COLO668 (cell line): ENCODE measurements at regions not wholly inside any gene's neighbourhood (a gene's known extent, or its start where the extent isn't known, plus 50 kb on each side); places are given as distances from the start of the nearest gene placed in this dataset.
"Not testable (repeated sequence)": the region's sequence is repeated elsewhere in the genome, so short reads cannot be mapped to it uniquely, and the experiment has no call there.

Experiments used
- DNase-seq: peaks from one replicate; lab custom pipeline; 2025; ENCODE audit not compliant: unreplicated experiment; lab: John Stamatoyannopoulos, UW

GRCh38 chr10:65194126-65194525 is 1672.9 kb downstream of the REEP3 start:
- no peak for DNase-seq

GRCh38 chr10:65194555-65194954 is 1673.4 kb downstream of the REEP3 start:
- no peak for DNase-seq

DNA sequence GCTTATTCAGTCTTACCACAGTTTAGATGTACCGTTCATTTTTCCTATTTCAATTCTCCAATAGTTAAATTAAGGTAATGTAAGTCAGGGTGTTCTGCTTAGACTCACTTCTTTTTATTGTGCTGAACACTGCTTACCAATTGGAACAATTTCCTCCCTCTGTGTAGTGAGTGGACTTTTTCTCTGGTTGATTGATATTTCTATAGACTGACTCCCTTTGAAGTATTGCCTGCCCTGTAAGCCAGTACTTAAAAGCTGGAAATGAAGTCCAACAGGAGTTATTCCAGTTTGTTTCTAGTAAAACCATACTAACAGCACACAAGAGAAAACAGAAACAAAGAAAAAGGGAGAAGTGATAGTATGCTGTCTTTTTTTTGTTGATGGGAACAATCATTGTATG is 1674.9 kb downstream of the REEP3 start:
- no peak for DNase-seq

- no peak for DNase-seq
Observed at GRCh38 chr10:65197935-65198334, 1676.7 kb downstream of the REEP3 start.

DNA sequence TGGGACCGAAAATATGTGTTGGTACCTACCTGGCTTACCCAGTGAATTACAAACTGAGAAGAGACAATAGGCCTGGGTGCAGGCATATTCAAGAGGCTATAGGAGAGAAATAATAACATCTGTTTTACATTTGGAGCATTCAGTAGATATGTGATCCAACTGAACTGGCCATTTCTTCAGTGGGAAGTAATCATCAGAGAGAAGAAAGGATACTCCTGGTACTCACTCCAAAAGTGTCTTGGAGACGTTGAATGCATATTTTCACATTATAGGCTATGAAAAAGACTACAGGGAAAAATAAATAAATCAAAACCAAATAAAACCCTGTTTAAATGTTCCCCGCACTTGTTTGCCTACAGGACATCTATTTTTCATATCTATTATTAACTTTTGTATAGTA is 1680.3 kb downstream of the REEP3 start:
- DNase-seq: no peak

GRCh38 chr10:65204999-65205398 is 1683.8 kb downstream of the REEP3 start:
- DNase-seq: no peak

DNA sequence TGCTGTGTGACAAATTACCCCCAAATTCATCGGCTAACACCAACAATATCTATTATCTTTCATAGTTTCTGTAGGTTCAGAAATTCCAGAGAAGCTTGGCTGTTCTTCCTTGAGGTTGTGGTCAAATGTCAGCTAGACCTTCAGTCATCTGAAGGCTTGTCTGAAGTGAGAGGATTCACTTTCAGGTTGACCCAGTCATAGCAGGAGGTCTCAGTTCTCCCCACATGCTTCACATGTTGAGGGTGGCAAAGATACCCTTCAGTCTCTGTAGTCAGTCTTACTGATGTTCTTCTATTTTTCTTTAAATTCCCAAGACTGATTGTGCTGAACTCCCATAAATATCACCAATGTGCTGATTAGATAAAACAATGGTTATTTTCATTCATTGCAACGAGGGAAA is 1692.0 kb downstream of the REEP3 start:
- no peak for DNase-seq

- no peak for DNase-seq
Observed at GRCh38 chr10:65219444-65219843, 1698.2 kb downstream of the REEP3 start.

GRCh38 chr10:65231148-65231547 is 1694.7 kb upstream of the LRRTM3 start:
- no peak for DNase-seq

DNA sequence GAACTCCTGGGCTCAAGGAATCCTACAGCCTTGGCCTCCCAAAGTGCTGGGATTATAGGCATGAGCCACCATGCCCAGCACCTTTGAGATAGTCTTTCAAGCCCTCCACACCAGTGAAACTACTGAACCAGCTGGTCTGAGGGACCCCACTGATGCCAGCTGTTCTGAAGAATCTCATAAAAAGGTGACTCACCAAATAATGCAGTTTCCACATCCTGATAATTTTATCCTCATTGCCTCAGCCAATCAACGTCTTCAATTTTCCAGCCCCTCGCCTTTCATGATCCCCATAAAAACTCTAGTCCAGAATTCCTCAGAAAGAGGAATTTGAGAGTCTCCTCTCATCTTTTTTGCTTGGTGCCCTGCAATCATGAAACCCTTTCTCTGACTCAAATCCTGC is 1691.6 kb upstream of the LRRTM3 start:
- DNase-seq: no peak

DNA sequence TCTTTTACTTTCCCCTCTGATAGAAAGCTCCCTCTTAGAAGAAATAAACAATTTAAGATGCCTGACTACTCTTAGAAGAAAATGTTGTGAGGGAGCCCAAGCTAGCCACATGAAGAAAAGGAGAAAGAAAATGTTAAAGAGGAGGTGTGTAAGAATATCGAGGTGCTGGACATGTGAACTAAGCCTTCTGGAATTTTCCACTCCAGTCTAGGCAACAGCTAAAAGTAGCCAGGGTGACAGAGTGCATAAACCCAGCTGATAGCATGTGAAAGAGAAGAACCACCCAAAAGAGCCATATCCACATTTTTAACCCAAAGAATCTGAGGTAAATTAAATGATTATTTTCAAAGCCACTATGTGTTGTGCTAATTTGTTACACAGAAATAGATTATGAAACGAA is 1690.6 kb upstream of the LRRTM3 start:
- no peak for DNase-seq

DNA sequence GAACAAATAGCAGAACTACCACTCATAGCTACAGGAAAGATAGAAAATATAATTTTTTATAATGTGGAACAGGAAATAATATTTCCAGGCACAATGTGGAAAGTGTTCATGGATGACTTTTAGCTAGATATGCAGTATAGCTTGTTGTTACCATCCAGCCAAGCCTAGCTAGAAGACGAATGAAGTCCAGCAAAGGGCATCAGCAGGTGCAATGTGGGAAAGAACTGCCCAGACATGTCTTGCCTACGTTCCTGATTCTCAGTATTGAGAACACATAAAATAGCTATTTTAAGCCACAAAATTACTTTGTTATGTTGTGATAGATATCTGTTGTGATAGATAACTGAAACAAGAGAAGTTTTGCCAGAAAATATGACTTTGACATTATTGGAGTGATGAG is 1690.0 kb upstream of the LRRTM3 start:
- no peak for DNase-seq

DNA sequence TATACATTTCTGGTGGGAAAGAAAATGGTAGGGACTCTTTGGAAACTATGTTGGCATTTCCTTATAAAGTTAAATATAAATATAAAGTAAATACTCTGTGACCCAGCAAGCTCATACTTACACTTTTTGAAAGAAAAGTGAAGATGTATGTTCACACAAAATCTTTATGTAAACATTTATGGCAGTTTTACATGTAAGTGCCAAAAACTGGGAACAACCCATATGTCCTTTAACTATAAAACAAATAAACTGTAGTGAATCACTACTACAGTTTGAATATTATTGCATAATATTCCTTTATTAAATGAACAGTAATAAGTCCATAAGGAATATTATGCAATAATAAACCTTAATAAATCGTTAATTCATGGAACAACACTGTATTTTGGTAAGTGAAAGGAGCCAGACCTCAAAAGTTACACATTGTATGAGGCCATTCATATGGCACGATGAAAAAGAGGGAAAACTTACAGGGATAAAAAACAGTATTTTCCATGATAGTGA is 1660.3 kb upstream of the LRRTM3 start:
- no peak for DNase-seq

GRCh38 chr10:65269551-65269950 is 1656.3 kb upstream of the LRRTM3 start:
- not testable (repeated sequence) for DNase-seq

GRCh38 chr10:65270969-65271368 is 1654.9 kb upstream of the LRRTM3 start:
- DNase-seq: no peak

- no peak for DNase-seq
Observed at GRCh38 chr10:65273115-65273514, 1652.7 kb upstream of the LRRTM3 start.

- no peak for DNase-seq
Observed at GRCh38 chr10:65275296-65275695, 1650.5 kb upstream of the LRRTM3 start.

GRCh38 chr10:65284495-65285041 is 1641.3 kb upstream of the LRRTM3 start:
- DNase-seq: no peak

DNA sequence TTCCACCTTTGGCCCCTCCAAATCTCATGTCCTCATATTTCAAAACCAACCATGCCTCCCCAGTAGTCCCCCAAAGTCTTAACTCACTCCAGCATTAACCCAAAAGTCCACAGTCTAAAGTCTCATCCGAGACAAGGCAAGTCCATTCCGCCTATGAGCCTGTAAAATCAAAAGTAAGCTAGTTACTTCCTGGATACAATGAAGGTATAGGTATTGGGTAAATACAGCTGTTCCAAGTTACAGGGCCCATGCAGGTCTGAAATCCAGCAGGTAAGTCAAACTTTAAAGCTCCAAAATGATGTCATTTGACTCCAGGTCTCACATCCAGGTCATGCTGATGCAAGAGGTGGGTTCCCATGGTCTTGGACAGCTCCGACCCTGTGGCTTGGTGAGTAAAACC is 1640.1 kb upstream of the LRRTM3 start:
- not testable (repeated sequence) for DNase-seq

GRCh38 chr10:65291286-65291685 is 1634.5 kb upstream of the LRRTM3 start:
- no peak for DNase-seq

DNA sequence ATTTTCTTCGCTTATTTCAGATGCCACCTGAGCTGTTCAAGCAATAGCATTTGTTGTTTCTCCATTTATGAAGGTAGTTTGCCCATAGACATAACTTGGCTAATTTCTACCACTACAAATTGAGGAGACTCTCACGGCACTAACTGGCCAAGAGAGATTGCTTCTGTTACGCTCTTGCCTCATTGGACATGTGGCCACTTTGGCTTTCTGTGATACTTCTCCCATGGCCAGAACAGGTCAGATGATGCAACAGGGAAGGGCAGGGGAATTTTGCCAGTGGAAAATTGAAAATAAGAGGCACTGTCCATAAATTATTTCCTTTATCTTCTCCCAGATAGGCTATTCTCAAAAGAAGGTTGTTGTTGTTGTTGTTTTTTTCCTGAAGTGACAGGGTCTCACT is 1633.3 kb upstream of the LRRTM3 start:
- DNase-seq: no peak

- no peak for DNase-seq
Observed at GRCh38 chr10:65294329-65294728, 1631.5 kb upstream of the LRRTM3 start.

DNA sequence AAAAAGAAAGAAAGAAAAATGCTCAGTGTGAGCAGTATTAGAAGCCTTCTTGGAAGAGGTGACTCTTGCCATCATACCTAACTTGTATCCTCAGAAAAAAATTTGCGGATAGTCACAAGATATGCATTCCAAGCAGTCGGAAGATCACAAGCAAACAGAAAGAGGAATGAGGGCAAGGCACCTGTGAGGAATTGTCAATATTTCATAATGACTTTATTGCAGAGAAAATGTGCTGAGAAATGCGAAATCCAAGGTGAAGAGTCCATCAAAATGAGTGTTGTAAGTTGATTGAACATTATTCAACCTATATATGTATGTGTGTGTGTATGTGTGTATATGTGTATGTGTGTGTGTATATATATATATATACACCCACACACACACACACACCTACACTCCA is 1624.7 kb upstream of the LRRTM3 start:
- DNase-seq: no peak

DNA sequence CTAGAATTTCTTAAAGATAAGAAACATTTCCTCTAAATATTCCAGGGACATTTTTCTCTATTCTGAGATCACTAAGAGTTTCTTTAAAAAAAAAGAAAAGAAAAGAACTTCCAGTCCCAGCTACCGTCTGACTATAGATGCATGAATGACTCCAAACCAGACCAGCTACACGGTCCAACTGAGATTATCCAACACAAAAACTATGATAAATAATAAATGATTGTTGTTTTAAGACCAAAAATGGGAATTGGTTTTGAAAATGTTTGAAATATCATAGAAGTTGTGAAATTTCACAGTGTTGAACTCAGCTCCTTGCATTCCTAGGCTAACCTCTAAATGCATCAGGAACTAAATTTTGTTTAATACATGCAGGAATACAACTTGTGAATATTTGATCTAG is 1619.6 kb upstream of the LRRTM3 start:
- no peak for DNase-seq
